ENCODE measurements at regions not wholly inside any gene's neighbourhood (a gene's known extent, or its start where the extent isn't known, plus 50 kb on each side); places are given as distances from the start of the nearest gene placed in this dataset.

DNA sequence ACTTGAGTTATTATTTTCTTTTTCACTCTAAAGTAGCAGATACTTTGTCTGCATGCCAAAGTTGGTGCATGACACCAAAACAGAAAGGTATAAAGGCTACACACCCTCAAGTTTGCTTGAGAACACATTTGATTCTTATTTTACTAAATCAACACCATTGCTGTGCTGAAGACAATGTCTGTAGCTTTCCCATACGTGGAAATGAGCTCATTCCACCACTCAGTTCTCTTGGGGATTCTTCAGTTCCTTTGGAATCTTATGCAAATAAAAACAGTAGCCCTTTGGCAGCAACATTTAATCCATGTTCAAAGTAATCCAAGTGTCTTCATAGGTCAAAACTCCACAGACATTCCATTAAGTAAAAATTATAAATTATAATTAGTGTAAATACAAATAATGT, 264.9 kb downstream of the TLE1 start:
- TF ChIP-seq CTCF (IDR thresholded peaks at IDR 0.05 in 4 of 5, conservative IDR thresholded peaks at IDR 0.05 in 1 of 5) (no peak), POLR2A (IDR thresholded peaks at IDR 0.05) (no peak)
